GM21447 (cell line): ENCODE measurements at regions not wholly inside any gene's neighbourhood (a gene's known extent, or its start where the extent isn't known, plus 50 kb on each side); places are given as distances from the start of the nearest gene placed in this dataset.
"Not testable (repeated sequence)": the region's sequence is repeated elsewhere in the genome, so short reads cannot be mapped to it uniquely, and the experiment has no call there.

ENCODE experiments used
- ATAC-seq: cut with Tn5 transposase; IDR thresholded peaks from one replicate; pipeline ENCODE4 v1.9.1; 2021; ENCODE audit not compliant: unreplicated experiment

- no peak for ATAC-seq
Measured at GRCh38 chr3:161894657-161895056, 398.0 kb downstream of the OTOL1 start.

- ATAC-seq, result no peak
Measured at GRCh38 chr3:161905520-161906132, 409.0 kb downstream of the OTOL1 start.

GRCh38 chr3:161913786-161914389, 417.3 kb downstream of the OTOL1 start:
- no peak for ATAC-seq

GRCh38 chr3:161914703-161915417, 418.3 kb downstream of the OTOL1 start:
- ATAC-seq, result no peak

- no peak for ATAC-seq
Measured at GRCh38 chr3:161915418-161915750, 418.8 kb downstream of the OTOL1 start.

- ATAC-seq, result no peak
Measured at GRCh38 chr3:161920196-161920595, 423.6 kb downstream of the OTOL1 start.

GRCh38 chr3:161925749-161926360, 429.2 kb downstream of the OTOL1 start:
- ATAC-seq, result no peak

- no peak for ATAC-seq
Measured at GRCh38 chr3:161927131-161927530, 430.5 kb downstream of the OTOL1 start.

GRCh38 chr3:161939918-161940620, 443.5 kb downstream of the OTOL1 start:
- no peak for ATAC-seq

- ATAC-seq, result no peak
Measured at GRCh38 chr3:161940621-161940965, 444.0 kb downstream of the OTOL1 start.

GRCh38 chr3:161941891-161942290, 445.3 kb downstream of the OTOL1 start:
- no peak for ATAC-seq

GRCh38 chr3:161943801-161944345, 447.3 kb downstream of the OTOL1 start:
- ATAC-seq, result not testable (repeated sequence)

- ATAC-seq, result no peak
Measured at GRCh38 chr3:161946443-161946960, 449.9 kb downstream of the OTOL1 start.

GRCh38 chr3:161950318-161950868, 453.8 kb downstream of the OTOL1 start:
- ATAC-seq, result no peak

GRCh38 chr3:161957467-161957866, 460.9 kb downstream of the OTOL1 start:
- ATAC-seq, result no peak

GRCh38 chr3:161964857-161965256, 468.2 kb downstream of the OTOL1 start:
- ATAC-seq, result no peak

- no peak for ATAC-seq
Measured at GRCh38 chr3:161969867-161970266, 473.3 kb downstream of the OTOL1 start.

- ATAC-seq, result no peak
Measured at GRCh38 chr3:161975201-161975600, 478.6 kb downstream of the OTOL1 start.

- no peak for ATAC-seq
Measured at GRCh38 chr3:161977063-161977462, 480.5 kb downstream of the OTOL1 start.

- ATAC-seq, result no peak
Measured at GRCh38 chr3:161977850-161978249, 481.2 kb downstream of the OTOL1 start.

- ATAC-seq, result no peak
Measured at GRCh38 chr3:161987933-161988332, 491.3 kb downstream of the OTOL1 start.
